ENCODE measurements at regions not wholly inside any gene's neighbourhood (a gene's known extent, or its start where the extent isn't known, plus 50 kb on each side); places are given as distances from the start of the nearest gene placed in this dataset.

- no peak for DNase-seq
- Histone ChIP-seq H3K27me3 (no peaks in the 10 kb centered on the region), H3K4me1 (no peaks in the 10 kb centered on the region; the same call in 1 of the 2 replicates), H3K9me3 (no peaks in the 10 kb centered on the region), H3K36me3 (no peaks in the 10 kb centered on the region), H3K4me3 (ENCODE audit: low read depth, low read length) (no peak overlapping the region)
- no peak for TF ChIP-seq CTCF (IDR thresholded peaks at IDR 0.05; ENCODE audit: low read depth, low read length)
Observed at GRCh38 chr6:114718186-114718585, 375.4 kb upstream of the HS3ST5 start.

GRCh38 chr6:114714836-114715507, 372.1 kb upstream of the HS3ST5 start:
- DNase-seq, result no peak
- Histone ChIP-seq H3K4me1 (no peaks in the 10 kb centered on the region; the same call in 1 of the 2 replicates), H3K9me3 (no peaks in the 10 kb centered on the region), H3K4me3 (ENCODE audit: low read depth, low read length) (no peak overlapping the region), H3K36me3 (no peaks in the 10 kb centered on the region), H3K27me3 (no peaks in the 10 kb centered on the region)
- TF ChIP-seq CTCF (IDR thresholded peaks at IDR 0.05; ENCODE audit: low read depth, low read length), result no peak

GRCh38 chr6:114713690-114714089, 370.9 kb upstream of the HS3ST5 start:
- H3K4me1 ChIP-seq, result no peaks in the 10 kb centered on the region; the same call in 1 of the 2 replicates
- no peaks in the 10 kb centered on the region for H3K36me3 ChIP-seq
- DNase-seq, result no peak
- no peak overlapping the region for H3K4me3 ChIP-seq (ENCODE audit: low read depth, low read length)
- H3K27me3 ChIP-seq, result no peaks in the 10 kb centered on the region
- no peak for TF ChIP-seq CTCF (IDR thresholded peaks at IDR 0.05; ENCODE audit: low read depth, low read length)
- no peaks in the 10 kb centered on the region for H3K9me3 ChIP-seq

- DNase-seq, result no peak
- H3K4me1 ChIP-seq, result no peaks in the 10 kb centered on the region; the same call in 1 of the 2 replicates
- no peak for TF ChIP-seq CTCF (IDR thresholded peaks at IDR 0.05; ENCODE audit: low read depth, low read length)
Observed at GRCh38 chr6:114712129-114712662, 369.4 kb upstream of the HS3ST5 start.

GRCh38 chr6:114707081-114707620, 364.3 kb upstream of the HS3ST5 start:
- TF ChIP-seq CTCF (IDR thresholded peaks at IDR 0.05; ENCODE audit: low read depth, low read length), result no peak
- DNase-seq, result no peak
- Histone ChIP-seq H3K9me3 (no peaks in the 10 kb centered on the region), H3K36me3 (no peaks in the 10 kb centered on the region), H3K4me3 (ENCODE audit: low read depth, low read length) (no peak overlapping the region), H3K4me1 (no peaks in the 10 kb centered on the region; the same call in 1 of the 2 replicates), H3K27me3 (no peaks in the 10 kb centered on the region)

More at GRCh38 chr6:114712129-114712662, 369.4 kb upstream of the HS3ST5 start:
- Histone ChIP-seq H3K36me3 (no peaks in the 10 kb centered on the region), H3K9me3 (no peaks in the 10 kb centered on the region), H3K4me3 (ENCODE audit: low read depth, low read length) (no peak overlapping the region), H3K27me3 (no peaks in the 10 kb centered on the region)

GRCh38 chr6:114690625-114691024, 347.8 kb upstream of the HS3ST5 start:
- TF ChIP-seq CTCF (IDR thresholded peaks at IDR 0.05; ENCODE audit: low read depth, low read length), result peak; percentile 48
- peak; percentile 14 for DNase-seq
- H3K36me3 ChIP-seq, result no peaks in the 10 kb centered on the region
- H3K4me1 ChIP-seq, result no peaks in the 10 kb centered on the region
- no peaks in the 10 kb centered on the region for H3K9me3 ChIP-seq
- H3K4me3 ChIP-seq (ENCODE audit: low read depth, low read length), result no peak overlapping the region
- no peaks in the 10 kb centered on the region for H3K27me3 ChIP-seq
